ENCODE measurements at regions not wholly inside any gene's neighbourhood (a gene's known extent, or its start where the extent isn't known, plus 50 kb on each side); places are given as distances from the start of the nearest gene placed in this dataset.

GRCh38 chr9:79089054-79089560 lies 482.7 kb upstream of the TLE4 start:
- no peak for TF ChIP-seq CTCF (IDR thresholded peaks at IDR 0.05)
- no peak for TF ChIP-seq POLR2A (IDR thresholded peaks at IDR 0.05)

Measured in testis (tissue), 2 donors.